Tibial artery (tissue), 4 donors: ENCODE measurements at regions not wholly inside any gene's neighbourhood (a gene's known extent, or its start where the extent isn't known, plus 50 kb on each side); places are given as distances from the start of the nearest gene placed in this dataset.

Experiments
- DNase-seq, 2 donors: peaks; one replicate each; pipeline ENCODE4 v3.0.0-alpha.2; 2019
- H3K27ac ChIP-seq, 2 donors: fragments of 200-600 bp; sonication (generic) in 1 of 2; 1 replicate in 1 of 2; 2 replicates in 1 of 2; pipeline ENCODE4 v1.5.1; 2018 to 2019; ENCODE audit warnings: mild to moderate bottlenecking in 1 of 2
- H3K27me3 ChIP-seq, 2 donors: fragments of 200-600 bp; sonication (generic) in 1 of 2; one replicate each; pipeline versions ENCODE4 v1.5.1 to v1.6.0; 2016 to 2019
- H3K36me3 ChIP-seq, 3 donors: fragments of 200-600 bp; sonication (generic) in 2 of 3; one replicate each; pipeline ENCODE4 v1.5.1; 2016 to 2019; ENCODE audit warnings: mild to moderate bottlenecking in 2 of 3
- H3K4me1 ChIP-seq, 4 donors: fragments of 200-600 bp; sonication (generic) in 2 of 4; 1 replicate in 3 of 4; 2 replicates in 1 of 4; pipeline ENCODE4 v1.5.1; 2016 to 2019
- H3K4me3 ChIP-seq, 2 donors: fragments of 200-600 bp; sonication (generic) in 1 of 2; 1 replicate in 1 of 2; 2 replicates in 1 of 2; pipeline ENCODE4 v1.5.1; 2018 to 2019; ENCODE audit warnings: mild to moderate bottlenecking in 2 of 2
- H3K9me3 ChIP-seq, 3 donors: fragments of 200-600 bp; sonication (generic) in 1 of 3; one replicate each; pipeline ENCODE4 v1.5.1; 2016 to 2019
- intact Hi-C: fragments of 100-400 bp; cut with DNase I; formaldehyde crosslinking; loops from one replicate; pipeline ENCODE4 v1.15.0; 2023; ENCODE audit warnings: low total_unique reads
- TF ChIP-seq, protein P1 (sequence below), 2 experiments: fragments of 200-600 bp in 1 of 2; fragments of 450-650 bp in 1 of 2; IDR thresholded peaks; one replicate each; pipeline ENCODE4 v1.5.1; 2017 to 2019; ENCODE audit warnings: antibody characterized with exemption in 2 of 2, mild to moderate bottlenecking in 1 of 2, moderate library complexity in 1 of 2

DNA sequence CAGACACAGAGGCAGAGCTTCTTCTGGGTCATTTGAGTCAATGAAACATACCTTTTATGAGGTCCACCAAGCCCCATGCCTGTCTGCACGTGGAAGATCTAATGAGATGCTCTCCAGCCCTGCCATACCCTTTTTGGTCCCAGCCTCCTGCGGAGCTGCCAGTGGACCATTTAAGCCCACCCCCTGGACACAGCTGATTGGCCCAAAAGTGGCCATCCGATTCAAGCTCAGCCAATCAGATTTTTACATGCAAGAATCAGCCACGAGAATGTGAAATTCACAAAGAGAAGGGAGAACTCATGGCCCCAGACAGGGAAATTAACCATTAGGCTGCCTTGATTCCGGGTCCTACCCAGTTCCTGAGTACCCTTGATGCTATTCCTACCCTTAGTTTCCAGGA lies 231.0 kb upstream of the EEF2KMT start:
- intact Hi-C loops = no loop called here
- TF ChIP-seq, protein P1, sequence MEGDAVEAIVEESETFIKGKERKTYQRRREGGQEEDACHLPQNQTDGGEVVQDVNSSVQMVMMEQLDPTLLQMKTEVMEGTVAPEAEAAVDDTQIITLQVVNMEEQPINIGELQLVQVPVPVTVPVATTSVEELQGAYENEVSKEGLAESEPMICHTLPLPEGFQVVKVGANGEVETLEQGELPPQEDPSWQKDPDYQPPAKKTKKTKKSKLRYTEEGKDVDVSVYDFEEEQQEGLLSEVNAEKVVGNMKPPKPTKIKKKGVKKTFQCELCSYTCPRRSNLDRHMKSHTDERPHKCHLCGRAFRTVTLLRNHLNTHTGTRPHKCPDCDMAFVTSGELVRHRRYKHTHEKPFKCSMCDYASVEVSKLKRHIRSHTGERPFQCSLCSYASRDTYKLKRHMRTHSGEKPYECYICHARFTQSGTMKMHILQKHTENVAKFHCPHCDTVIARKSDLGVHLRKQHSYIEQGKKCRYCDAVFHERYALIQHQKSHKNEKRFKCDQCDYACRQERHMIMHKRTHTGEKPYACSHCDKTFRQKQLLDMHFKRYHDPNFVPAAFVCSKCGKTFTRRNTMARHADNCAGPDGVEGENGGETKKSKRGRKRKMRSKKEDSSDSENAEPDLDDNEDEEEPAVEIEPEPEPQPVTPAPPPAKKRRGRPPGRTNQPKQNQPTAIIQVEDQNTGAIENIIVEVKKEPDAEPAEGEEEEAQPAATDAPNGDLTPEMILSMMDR (IDR thresholded peaks at IDR 0.05) = no peak

DNA sequence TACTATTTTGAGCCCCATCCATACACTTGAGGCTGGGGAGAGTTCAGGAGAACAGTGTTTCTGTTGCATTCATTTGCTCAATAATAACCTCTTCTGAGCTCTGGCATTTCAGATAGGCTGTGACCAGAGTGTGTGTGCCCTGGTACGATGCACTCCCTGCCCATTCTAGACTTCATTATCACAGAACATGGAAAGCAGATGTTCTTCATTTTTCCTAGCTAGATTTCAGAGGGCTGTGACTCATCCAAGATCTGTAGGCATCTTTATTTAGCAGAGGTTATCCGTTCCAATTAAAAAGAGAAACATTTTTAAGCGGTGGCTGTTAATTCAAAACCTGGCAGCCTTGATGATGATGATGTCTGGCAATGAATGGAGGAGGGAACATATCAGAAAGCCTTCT lies 228.8 kb upstream of the EEF2KMT start:
- no peak overlapping the region for H3K4me3 ChIP-seq
- H3K9me3 ChIP-seq = no peaks in the 10 kb centered on the region
- no peak for DNase-seq
- H3K4me1 ChIP-seq = no peaks in the 10 kb centered on the region
- H3K36me3 ChIP-seq = no peaks in the 10 kb centered on the region
- H3K27ac ChIP-seq = no peak overlapping the region
- TF ChIP-seq, protein P1 (IDR thresholded peaks at IDR 0.05) = no peak
- intact Hi-C loops = no loop called here
- no peaks in the 10 kb centered on the region for H3K27me3 ChIP-seq

More for the DNA sequence above, 231.0 kb upstream of the EEF2KMT start:
- no peak for DNase-seq
- no peak overlapping the region for H3K27ac ChIP-seq
- H3K27me3 ChIP-seq = no peaks in the 10 kb centered on the region
- no peaks in the 10 kb centered on the region for H3K9me3 ChIP-seq
- no peaks in the 10 kb centered on the region for H3K4me1 ChIP-seq
- no peak overlapping the region for H3K4me3 ChIP-seq
- no peaks in the 10 kb centered on the region for H3K36me3 ChIP-seq

DNA sequence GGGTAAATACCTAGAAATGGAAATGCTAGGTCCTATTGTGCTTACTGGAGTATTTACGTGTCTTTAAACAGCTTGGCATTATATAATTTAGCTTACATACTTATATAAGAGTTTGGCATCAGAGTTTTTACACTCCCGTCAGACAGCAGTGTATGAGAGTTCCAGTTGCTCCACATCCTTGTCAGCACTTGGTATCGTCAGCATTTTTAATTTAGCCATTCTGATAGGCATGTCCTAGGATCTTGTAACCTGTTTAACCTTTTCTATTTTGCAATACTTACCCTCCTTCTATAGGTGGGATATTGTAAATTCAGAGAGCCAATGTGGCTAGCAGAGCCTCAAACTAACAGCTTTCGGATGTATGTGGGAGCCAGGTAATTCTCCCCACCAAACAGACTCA lies 228.3 kb upstream of the EEF2KMT start:
- Histone ChIP-seq H3K27ac (no peak overlapping the region), H3K36me3 (no peaks in the 10 kb centered on the region), H3K27me3 (no peaks in the 10 kb centered on the region), H3K4me1 (no peaks in the 10 kb centered on the region), H3K4me3 (no peak overlapping the region), H3K9me3 (no peaks in the 10 kb centered on the region)
- DNase-seq = no peak
- intact Hi-C loops = no loop called here
- TF ChIP-seq, protein P1 (IDR thresholded peaks at IDR 0.05) = no peak

DNA sequence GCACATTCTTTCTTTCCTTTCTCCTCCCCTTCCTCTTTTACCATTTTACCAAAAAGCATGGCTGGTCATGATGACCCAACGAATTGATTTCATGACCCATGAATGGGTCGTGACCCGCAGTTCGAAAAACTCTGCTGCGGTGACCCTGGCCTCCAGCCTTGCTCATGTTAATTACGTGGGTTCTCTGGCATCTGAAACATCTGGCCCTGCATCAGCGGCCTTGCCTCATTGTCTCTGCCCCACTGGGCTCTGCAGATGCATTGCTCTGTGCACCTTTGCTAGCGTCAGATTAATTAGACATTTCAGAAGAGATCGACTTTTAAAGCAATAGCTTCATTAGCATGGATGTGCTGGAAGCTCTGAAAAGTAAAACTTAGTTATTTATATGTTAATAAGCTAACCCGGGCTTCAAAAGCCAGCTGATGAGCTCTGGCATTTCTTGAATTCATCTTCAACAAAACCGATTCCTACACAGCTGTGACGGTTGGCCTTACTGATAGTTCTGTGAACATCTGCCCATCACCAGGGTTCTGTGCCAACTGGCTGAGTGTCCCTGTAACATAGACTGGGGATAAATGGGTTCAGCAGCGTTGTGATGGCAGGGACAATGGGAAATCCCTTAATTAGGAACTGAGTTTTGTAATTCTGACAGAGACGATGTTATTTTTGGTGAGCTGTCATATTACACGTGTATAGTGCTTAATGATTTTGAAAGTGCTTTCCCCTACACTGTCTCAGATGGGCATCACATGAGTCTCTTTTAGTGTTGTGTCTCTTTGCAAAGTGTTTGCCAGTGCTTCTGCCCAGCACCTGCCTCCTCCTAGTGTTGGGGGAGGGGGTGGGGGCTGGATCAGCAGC lies 225.9 kb upstream of the EEF2KMT start:
- Histone ChIP-seq H3K36me3 (no peaks in the 10 kb centered on the region), H3K27me3 (no peaks in the 10 kb centered on the region), H3K4me1 (no peaks in the 10 kb centered on the region), H3K9me3 (peaks cover 0 to 12% (median 4%) of the 10 kb centered on the region in 3 donors), H3K4me3 (no peak overlapping the region), H3K27ac (no peak overlapping the region)
- TF ChIP-seq, protein P1 (IDR thresholded peaks at IDR 0.05) = no peak
- intact Hi-C loops = no loop called here
- DNase-seq = no peak

DNA sequence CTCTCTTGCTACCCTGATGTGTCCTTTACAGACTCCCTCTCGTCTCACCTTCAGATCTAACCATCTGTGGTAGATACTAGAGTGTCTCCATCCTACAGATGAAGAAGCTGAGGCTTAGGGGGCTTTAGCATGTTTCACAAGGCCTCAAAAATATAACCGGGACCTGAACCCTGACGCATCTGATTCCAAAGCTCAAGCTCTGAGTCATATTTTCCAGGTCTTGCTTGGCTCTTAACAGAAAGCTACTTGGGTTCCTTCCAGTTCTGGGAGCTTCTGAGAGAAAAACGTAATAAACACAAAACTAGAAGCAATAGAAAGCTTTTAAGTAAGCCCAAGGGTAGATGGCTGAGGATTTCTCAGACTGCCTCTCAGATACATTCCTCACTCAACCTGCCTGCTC lies 224.3 kb upstream of the EEF2KMT start:
- H3K9me3 ChIP-seq = peaks cover 0 to 12% (median 4%) of the 10 kb centered on the region in 3 donors
- no peak overlapping the region for H3K4me3 ChIP-seq
- DNase-seq = no peak
- no peak overlapping the region for H3K27ac ChIP-seq
- H3K36me3 ChIP-seq = no peaks in the 10 kb centered on the region
- TF ChIP-seq, protein P1 (IDR thresholded peaks at IDR 0.05) = no peak
- intact Hi-C loops = no loop called here
- no peaks in the 10 kb centered on the region for H3K4me1 ChIP-seq
- no peaks in the 10 kb centered on the region for H3K27me3 ChIP-seq
